Activated CD8-positive, alpha-beta memory T cell treated with anti-CD3 and anti-CD28 coated beads, Interleukin-2, amount 10 ng/mL, durations not matched to agents 7 days and 5 days (primary cell): ENCODE measurements at regions not wholly inside any gene's neighbourhood (a gene's known extent, or its start where the extent isn't known, plus 50 kb on each side); places are given as distances from the start of the nearest gene placed in this dataset.
"Not testable (repeated sequence)": the region's sequence is repeated elsewhere in the genome, so short reads cannot be mapped to it uniquely, and the experiment has no call there.

Source experiments
- ATAC-seq: fragments of 150-1000 bp; cut with Tn5 transposase; one replicate; pipeline ENCODE4 v1.10.0; 2021; ENCODE audit warnings: moderate library complexity
- CTCF ChIA-PET: fragments of 350-600 bp; sonication (Branson Sonifier 250); formaldehyde crosslinking; loops from one replicate; lab custom pipeline; 2021; ENCODE audit warnings: antibody characterized with exemption; lab: Charles Lee
- DNase-seq: peaks from one replicate; pipeline ENCODE4 v3.0.0-alpha.2; 2020
- H3K27ac Mint-ChIP-seq: one replicate; pipeline ENCODE4 v1.8.0; 2021; ENCODE audit warnings: mild to moderate bottlenecking, mixed read lengths
- H3K27me3 Mint-ChIP-seq: one replicate; pipeline ENCODE4 v1.8.0; 2021; ENCODE audit warnings: mixed read lengths
- H3K36me3 Mint-ChIP-seq: one replicate; pipeline ENCODE4 v1.8.0; 2021; ENCODE audit warnings: mild to moderate bottlenecking, mixed read lengths
- H3K4me1 Mint-ChIP-seq: one replicate; pipeline ENCODE4 v1.8.0; 2021; ENCODE audit warnings: mixed read lengths
- H3K4me3 Mint-ChIP-seq: one replicate; pipeline ENCODE4 v1.8.0; 2021; ENCODE audit warnings: mild to moderate bottlenecking, moderate library complexity, mixed read lengths
- H3K9me3 Mint-ChIP-seq: one replicate; pipeline ENCODE4 v1.8.0; 2022; ENCODE audit warnings: low read depth, mixed read lengths

DNA sequence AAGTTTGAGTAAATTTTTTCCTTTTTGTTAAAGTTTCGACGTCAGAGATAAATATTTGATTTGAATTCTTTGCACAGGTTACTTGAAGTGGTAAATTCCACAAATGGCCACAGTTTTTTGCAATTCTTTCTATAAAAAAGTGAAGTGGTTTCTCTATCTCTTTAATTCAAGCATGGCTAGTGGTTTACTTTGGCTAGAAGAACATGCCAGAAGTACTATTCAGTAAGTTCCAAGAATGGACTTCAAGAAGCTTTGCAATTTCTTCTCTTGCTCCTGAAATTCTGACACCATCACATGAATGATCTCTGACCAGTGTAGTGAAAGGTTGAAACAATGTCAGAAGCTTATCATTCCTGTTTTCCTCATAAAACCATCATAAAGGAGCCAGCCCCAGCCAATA is 55.7 kb upstream of the RNPC3 start:
- CTCF ChIA-PET: no interaction called here
- no peaks in the 10 kb centered on the region for H3K36me3 Mint-ChIP-seq
- H3K27ac Mint-ChIP-seq: no peak overlapping the region
- no peaks in the 10 kb centered on the region for H3K9me3 Mint-ChIP-seq
- H3K4me3 Mint-ChIP-seq: no peak overlapping the region
- DNase-seq: no peak
- H3K27me3 Mint-ChIP-seq: peaks cover 4% of the 10 kb centered on the region
- no peaks in the 10 kb centered on the region for H3K4me1 Mint-ChIP-seq
- no peak for ATAC-seq

DNA sequence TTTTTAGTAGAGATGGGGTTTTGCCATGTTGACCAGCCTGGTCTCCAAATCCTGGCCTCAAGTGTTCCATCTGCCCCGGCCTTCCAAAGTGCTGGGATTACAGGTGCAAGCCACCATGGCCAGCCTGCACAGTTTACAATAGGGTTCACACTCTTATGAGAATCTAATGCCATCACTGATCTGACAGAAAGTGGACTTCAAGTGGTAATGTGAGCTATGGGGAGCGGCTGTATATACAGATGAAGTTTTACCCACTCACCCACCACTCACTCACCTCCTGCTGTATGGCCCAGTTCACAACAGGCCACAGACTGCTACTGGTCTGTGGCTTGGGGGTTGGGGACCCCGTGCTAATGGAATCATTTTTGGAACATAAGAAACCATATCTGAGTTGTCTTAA is 58.4 kb upstream of the RNPC3 start:
- ATAC-seq (no peak), DNase-seq (no peak)
- Mint-ChIP-seq H3K9me3 (no peaks in the 10 kb centered on the region), H3K36me3 (no peaks in the 10 kb centered on the region), H3K27ac (no peak overlapping the region), H3K4me3 (no peak overlapping the region), H3K4me1 (no peaks in the 10 kb centered on the region), H3K27me3 (peaks cover 7% of the 10 kb centered on the region)
- CTCF ChIA-PET: no interaction called here

DNA sequence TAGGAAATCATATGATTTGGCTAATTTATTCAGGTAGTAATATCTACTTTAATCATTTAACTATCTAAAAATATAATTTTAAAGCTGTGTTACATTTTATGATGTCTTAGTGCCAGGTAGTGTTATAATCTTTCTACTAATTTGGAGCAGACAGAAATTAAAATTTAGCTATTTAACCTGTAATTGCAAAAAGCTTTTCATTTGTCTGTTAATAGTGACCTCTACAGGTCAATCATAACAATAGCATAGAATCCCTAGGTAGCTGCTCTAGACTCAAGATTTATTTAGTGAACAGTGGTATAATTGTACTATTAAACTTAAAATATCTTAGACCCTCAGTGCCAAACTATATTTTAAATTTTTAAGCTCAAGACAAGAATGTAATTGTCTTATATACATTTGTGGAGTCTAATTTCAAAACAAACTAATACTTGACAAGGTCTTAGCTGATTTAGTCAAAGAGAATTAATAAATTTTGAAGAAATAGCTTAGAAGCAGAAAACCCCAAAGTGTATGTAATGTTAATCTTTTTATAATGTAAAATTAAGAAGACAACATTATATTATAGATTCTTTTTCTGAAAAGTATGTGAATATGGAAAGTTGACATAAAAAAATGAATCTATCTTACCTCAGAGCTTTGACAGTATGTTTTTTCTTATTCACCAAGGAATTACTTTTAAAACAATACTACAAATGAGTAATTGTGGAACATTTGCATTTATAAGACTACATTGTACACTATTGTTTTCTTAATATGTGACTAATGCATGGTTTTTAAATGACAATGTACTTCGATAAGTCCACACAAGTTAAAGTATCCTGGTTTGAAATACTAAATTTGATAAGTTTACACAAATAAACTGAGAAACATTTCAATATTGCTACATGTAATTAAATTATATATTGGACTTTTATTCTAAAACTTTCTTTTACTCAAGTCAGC is 64.1 kb upstream of the RNPC3 start:
- H3K27ac Mint-ChIP-seq: no peak overlapping the region
- no peaks in the 10 kb centered on the region for H3K4me1 Mint-ChIP-seq
- ATAC-seq (no peak), DNase-seq (no peak)
- peaks cover 3% of the 10 kb centered on the region for H3K27me3 Mint-ChIP-seq
- no peaks in the 10 kb centered on the region for H3K36me3 Mint-ChIP-seq
- CTCF ChIA-PET: interaction anchor here (0.9 to 1.4 kb wide), 5 partner anchors 12 to 356 kb away, joined by 3 to 8 read pairs (median 4); no protein-coding TSS in a partner anchor
- H3K9me3 Mint-ChIP-seq: no peaks in the 10 kb centered on the region
- no peak overlapping the region for H3K4me3 Mint-ChIP-seq

DNA sequence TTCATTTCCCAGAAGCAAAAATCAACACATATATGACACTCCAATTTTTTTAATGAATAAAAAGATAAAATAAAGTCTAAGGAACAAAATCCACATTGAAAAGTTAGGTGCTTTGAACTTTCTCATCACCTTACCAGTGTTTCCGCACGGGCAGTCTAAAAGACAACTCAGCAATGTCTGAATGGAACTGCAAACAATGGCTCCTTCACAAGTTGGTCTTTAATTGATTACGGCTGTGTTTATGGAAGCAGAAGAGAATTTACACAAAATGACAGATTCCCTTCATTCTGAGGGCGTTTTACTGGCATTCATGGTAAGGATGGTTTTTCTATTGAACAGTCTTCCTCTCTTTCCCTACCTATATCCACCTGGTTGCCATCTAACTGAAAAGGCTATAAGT is 65.0 kb upstream of the RNPC3 start:
- ATAC-seq: no peak
- Mint-ChIP-seq H3K9me3 (no peaks in the 10 kb centered on the region), H3K4me3 (no peak overlapping the region), H3K36me3 (no peaks in the 10 kb centered on the region), H3K4me1 (no peaks in the 10 kb centered on the region), H3K27me3 (peaks cover 7% of the 10 kb centered on the region), H3K27ac (no peak overlapping the region)
- CTCF ChIA-PET: interaction anchor here (1.1 to 1.4 kb wide), 3 partner anchors 12 to 355 kb away, joined by 3 to 8 read pairs (median 4); no protein-coding TSS in a partner anchor
- DNase-seq: no peak

DNA sequence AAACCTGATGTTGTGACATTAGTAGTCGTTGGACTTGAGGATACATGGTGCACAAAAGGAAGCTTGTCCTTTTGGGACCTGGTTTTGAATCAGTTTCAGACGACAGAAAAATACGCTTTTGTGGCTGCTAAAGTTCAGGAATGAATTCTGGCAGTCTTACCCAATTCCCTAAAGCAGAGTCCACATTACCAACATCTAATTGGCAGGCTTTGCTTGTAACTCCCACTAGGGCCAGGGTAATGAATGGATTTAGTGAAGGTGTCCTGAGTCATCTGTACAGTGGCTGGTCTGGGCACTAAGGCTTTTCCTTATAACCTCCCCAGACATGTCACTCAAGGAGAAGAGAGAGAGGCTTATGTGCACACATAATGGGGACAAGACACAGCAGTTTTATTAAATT is 66.2 kb upstream of the RNPC3 start:
- CTCF ChIA-PET: interaction anchor here (1.0 kb wide), 1 partner anchor 56 kb away, joined by 3 read pairs; no protein-coding TSS in a partner anchor
- H3K27ac Mint-ChIP-seq: no peak overlapping the region
- no peak for DNase-seq
- no peaks in the 10 kb centered on the region for H3K36me3 Mint-ChIP-seq
- ATAC-seq: no peak
- H3K9me3 Mint-ChIP-seq: no peaks in the 10 kb centered on the region
- H3K4me1 Mint-ChIP-seq: no peaks in the 10 kb centered on the region
- H3K27me3 Mint-ChIP-seq: peaks cover 4% of the 10 kb centered on the region
- H3K4me3 Mint-ChIP-seq: no peak overlapping the region

DNA sequence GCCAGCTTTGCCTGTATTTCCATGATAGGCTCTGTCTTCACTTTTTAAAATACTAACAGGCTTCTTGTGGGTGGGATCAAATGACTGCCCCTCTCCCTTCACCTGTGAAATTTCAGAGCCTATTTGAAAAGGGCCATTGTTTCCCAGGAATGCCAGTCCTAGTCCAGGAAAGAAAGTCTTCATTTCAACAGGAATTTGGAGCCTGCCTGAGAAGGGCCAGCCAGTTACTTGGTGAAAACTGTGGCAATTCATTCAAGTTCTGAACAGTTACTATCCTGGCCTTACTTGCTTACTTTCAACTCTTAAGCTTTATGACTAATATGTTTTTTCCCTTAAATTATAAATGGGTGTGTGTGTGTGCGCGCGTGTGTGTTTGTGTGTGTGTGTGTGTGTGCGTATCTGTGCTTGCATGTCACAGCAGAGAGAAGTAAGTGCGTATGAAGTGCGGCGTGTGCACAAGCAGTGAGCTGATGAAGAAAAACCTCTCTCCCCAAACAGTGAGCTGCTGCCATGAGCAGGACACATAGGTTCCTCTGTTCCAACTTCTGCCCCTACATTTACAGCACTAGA is 67.5 kb upstream of the RNPC3 start:
- CTCF ChIA-PET: no interaction called here
- no peak overlapping the region for H3K27ac Mint-ChIP-seq
- no peaks in the 10 kb centered on the region for H3K9me3 Mint-ChIP-seq

DNA sequence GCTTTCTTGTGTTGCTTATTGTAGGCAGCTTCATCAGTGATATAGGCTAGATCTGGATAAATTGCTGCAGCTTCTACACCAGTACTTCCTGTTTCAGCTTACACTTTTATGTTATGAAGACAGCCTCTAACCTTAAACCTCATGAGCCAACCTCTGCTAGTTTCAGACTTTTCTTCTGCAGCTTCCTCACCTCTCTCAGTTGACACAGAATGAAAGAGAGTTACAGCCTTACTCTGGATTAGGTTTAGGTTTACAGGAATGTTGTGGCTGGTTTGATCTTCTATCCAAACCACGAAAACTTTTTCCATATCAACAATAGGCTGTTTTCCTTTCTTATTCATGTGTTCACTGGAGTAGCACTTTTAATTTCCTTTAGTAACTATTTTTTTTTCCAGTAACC is 76.9 kb upstream of the RNPC3 start:
- Mint-ChIP-seq H3K36me3 (no peaks in the 10 kb centered on the region), H3K27me3 (no peaks in the 10 kb centered on the region), H3K27ac (no peak overlapping the region), H3K4me1 (peaks cover 6% of the 10 kb centered on the region), H3K9me3 (no peaks in the 10 kb centered on the region), H3K4me3 (no peak overlapping the region)
- CTCF ChIA-PET: interaction anchor here (1.0 kb wide), 2 partner anchors 13 to 66 kb away, joined by 3 to 4 read pairs; no protein-coding TSS in a partner anchor
- no peak for DNase-seq
- no peak for ATAC-seq

More for the DNA sequence above, 67.5 kb upstream of the RNPC3 start:
- H3K27me3 Mint-ChIP-seq: peaks cover 4% of the 10 kb centered on the region
- no peak overlapping the region for H3K4me3 Mint-ChIP-seq
- no peaks in the 10 kb centered on the region for H3K4me1 Mint-ChIP-seq
- no peaks in the 10 kb centered on the region for H3K36me3 Mint-ChIP-seq
- no peak for ATAC-seq
- no peak for DNase-seq

DNA sequence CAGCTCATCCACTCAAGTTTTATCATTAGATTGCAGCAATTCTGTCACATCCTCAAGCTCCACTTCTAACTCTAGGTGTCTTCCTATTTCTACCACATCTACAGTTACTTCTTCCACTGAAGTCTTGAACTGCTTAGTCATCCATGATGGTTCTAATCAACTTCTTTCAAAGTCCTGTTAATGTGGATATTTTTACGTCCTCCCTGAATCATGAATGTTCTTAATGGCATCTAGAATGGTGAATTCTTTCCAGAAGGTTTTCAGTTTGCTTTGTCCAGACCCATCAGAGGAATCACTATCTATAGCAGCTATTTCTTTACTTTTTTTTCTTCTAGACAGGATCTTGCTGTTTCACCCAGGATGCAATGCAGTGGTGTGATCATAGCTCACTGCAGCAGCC is 78.0 kb upstream of the RNPC3 start:
- Mint-ChIP-seq H3K4me1 (peaks cover 6% of the 10 kb centered on the region), H3K36me3 (no peaks in the 10 kb centered on the region), H3K27ac (no peak overlapping the region), H3K4me3 (no peak overlapping the region), H3K27me3 (peaks cover under 1% of the 10 kb centered on the region), H3K9me3 (no peaks in the 10 kb centered on the region)
- DNase-seq (no peak), ATAC-seq (no peak)
- CTCF ChIA-PET: no interaction called here

DNA sequence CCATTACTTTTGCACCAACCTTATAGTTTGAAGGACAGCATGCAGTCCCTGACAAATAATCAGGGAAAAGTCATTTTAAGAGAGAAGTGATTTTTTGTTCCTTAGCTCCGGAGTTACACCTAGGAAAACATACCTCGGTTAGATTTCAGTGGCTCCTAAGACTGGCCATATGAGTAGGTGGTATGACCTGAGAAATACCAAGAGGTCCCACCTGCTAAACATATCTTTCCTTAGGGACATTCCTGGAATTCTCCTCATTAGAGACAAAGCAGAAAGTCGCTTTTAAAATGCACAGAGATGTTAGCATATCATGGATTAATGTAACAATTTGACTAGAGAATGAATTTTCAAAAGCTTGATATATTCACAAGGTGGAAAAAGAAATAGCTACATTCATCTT is 84.2 kb upstream of the RNPC3 start:
- H3K4me3 Mint-ChIP-seq: no peak overlapping the region
- H3K27ac Mint-ChIP-seq: no peak overlapping the region
- ATAC-seq: no peak
- H3K9me3 Mint-ChIP-seq: no peaks in the 10 kb centered on the region
- H3K36me3 Mint-ChIP-seq: no peaks in the 10 kb centered on the region
- DNase-seq: no peak
- no peaks in the 10 kb centered on the region for H3K4me1 Mint-ChIP-seq
- CTCF ChIA-PET: no interaction called here
- peaks cover 3% of the 10 kb centered on the region for H3K27me3 Mint-ChIP-seq

DNA sequence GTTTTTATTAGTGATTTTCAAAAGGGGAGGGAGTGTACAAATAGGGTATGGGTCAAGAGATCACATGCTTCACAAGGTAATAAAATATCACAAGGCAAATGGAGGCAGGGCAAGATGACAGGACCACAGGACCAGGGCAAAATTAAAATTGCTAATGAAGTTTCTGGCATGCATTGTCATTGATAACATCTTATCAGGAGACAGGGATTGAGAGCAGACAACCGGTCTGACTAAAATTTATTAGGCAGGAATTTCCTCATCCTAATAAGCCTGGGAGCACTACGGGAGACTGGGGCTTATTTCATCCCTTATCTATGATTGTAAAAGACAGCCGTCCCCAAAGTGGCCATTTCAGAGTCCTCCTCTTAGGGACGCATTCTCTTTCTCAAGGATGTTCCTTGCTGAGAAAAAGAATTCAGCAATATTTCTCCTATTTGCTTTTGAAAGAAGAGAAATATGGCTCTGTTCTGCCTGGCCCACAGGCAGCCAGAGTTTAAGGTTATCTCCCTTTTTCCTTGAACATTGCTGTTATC is 88.9 kb upstream of the RNPC3 start:
- CTCF ChIA-PET, DNase-seq, ATAC-seq, H3K27me3 Mint-ChIP-seq, H3K4me1 Mint-ChIP-seq, H3K36me3 Mint-ChIP-seq, H3K27ac Mint-ChIP-seq, H3K4me3 Mint-ChIP-seq, H3K9me3 Mint-ChIP-seq: not testable (repeated sequence)

DNA sequence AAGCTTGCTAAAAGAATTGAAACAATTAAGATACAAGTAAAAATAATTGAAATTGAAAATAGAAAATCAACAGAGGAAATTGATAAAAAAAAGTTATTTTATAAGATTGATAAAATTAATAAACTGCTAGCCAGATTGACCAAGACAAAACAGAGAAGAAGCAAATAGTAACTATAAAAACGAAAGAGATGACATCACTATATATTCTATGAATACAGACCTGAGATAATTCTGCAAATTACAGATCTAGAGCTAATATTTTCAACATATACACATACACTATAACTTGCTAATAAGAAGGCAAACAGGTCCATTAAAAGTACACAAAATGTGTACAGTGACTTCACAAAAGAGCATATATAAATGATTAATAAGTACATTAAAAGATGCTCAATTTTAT is 90.1 kb upstream of the RNPC3 start:
- H3K27ac Mint-ChIP-seq: no peak overlapping the region
- no peak overlapping the region for H3K4me3 Mint-ChIP-seq
- H3K9me3 Mint-ChIP-seq: no peaks in the 10 kb centered on the region
- CTCF ChIA-PET: interaction anchor here (1.0 kb wide), 1 partner anchor 26 kb away, joined by 3 read pairs; no protein-coding TSS in a partner anchor
- H3K4me1 Mint-ChIP-seq: no peaks in the 10 kb centered on the region
- H3K27me3 Mint-ChIP-seq: no peaks in the 10 kb centered on the region
- no peak for DNase-seq
- H3K36me3 Mint-ChIP-seq: no peaks in the 10 kb centered on the region
- no peak for ATAC-seq

DNA sequence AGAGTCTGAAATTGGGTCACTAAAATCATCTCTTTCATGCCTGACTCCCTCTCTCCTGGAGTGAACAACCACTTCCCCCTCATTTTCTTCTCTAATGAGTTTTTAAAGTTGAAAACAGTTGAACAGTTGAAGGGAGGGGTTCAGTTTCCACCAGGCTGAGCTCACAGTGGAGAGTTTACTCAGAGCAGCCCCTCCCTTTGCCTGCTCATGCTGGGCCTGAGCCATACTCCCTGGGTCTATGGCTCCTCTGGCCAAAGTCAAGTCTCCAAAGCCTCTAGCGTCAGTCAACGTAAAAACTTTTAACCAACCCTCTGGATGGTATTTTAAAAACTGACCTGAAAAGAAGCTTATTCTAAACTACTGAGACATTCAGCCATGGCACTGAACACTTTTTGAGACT is 100.8 kb upstream of the RNPC3 start:
- H3K4me1 Mint-ChIP-seq: no peaks in the 10 kb centered on the region

DNA sequence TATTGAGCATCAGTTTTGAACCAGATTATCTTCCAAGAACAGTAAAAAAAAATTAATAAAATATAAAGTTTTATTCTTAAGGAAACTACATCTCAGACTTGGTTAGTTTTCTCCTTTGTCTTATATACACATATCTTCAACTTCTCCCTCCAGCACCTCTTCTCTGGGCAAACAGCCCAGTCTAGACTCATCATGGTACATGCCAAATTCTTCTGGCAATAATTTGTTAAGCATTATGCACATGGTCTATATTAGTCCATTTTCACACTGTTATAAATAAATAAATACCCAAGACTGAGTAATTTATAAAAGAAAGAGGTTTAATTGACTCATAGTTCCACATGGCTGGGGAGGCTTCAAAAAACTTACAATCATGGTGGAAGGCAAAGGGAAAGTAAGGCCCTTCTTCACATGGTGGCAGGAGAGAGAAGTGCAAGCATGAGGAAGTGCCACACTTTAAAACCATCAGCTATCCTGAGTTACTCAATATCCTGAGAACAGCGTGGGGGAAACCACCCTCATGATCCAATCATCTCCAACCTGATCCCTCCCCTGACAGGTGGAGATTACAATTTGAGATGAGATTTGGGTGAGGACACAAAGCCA is 108.7 kb upstream of the RNPC3 start:
- DNase-seq: no peak
- Mint-ChIP-seq H3K27me3 (no peaks in the 10 kb centered on the region), H3K27ac (no peak overlapping the region)

More for the DNA sequence above, 100.8 kb upstream of the RNPC3 start:
- no peak for ATAC-seq
- Mint-ChIP-seq H3K9me3 (no peaks in the 10 kb centered on the region), H3K27me3 (no peaks in the 10 kb centered on the region), H3K27ac (no peak overlapping the region), H3K4me3 (no peak overlapping the region), H3K36me3 (no peaks in the 10 kb centered on the region)
- DNase-seq: no peak
- CTCF ChIA-PET: no interaction called here

More for the DNA sequence above, 108.7 kb upstream of the RNPC3 start:
- CTCF ChIA-PET: no interaction called here
- no peaks in the 10 kb centered on the region for H3K4me1 Mint-ChIP-seq
- H3K36me3 Mint-ChIP-seq: no peaks in the 10 kb centered on the region
- ATAC-seq: no peak
- no peak overlapping the region for H3K4me3 Mint-ChIP-seq
- no peaks in the 10 kb centered on the region for H3K9me3 Mint-ChIP-seq
